Neural cell (in vitro differentiated cells): ENCODE measurements at regions not wholly inside any gene's neighbourhood (a gene's known extent, or its start where the extent isn't known, plus 50 kb on each side); places are given as distances from the start of the nearest gene placed in this dataset.

Source experiments
- H2AFZ ChIP-seq: fragments of 200-600, 300-800 bp; sonication (generic), shearing (Covaris generic); 2 replicates; pipeline ENCODE4 v1.6.0; 2014; ENCODE audit warnings: low read depth, mild to moderate bottlenecking, antibody characterized with exemption, low read length, moderate library complexity
- H3F3A ChIP-seq: fragments of 200-600 bp; shearing (Covaris generic); 2 replicates; pipeline ENCODE4 v1.6.1; 2016; ENCODE audit warnings: mild to moderate bottlenecking, moderate library complexity, mixed read lengths, antibody characterized with exemption, low read length; ENCODE audit not compliant: insufficient read depth, poor library complexity, severe bottlenecking
- H3K27ac ChIP-seq: fragments of 200-600, 300-800 bp; sonication (generic), shearing (Covaris generic); 2 replicates; pipeline ENCODE4 v1.5.1; 2014; ENCODE audit warnings: mild to moderate bottlenecking, low read length, moderate library complexity
- H3K27me3 ChIP-seq: fragments of 300-800, 200-600 bp; sonication (generic), shearing (Covaris generic); 2 replicates; pipeline ENCODE4 v1.6.0; 2014; ENCODE audit warnings: mild to moderate bottlenecking, low read depth, low read length, moderate library complexity; ENCODE audit not compliant: insufficient read depth
- H3K36me3 ChIP-seq: fragments of 300-800, 200-600 bp; sonication (generic), shearing (Covaris generic); 2 replicates; pipeline ENCODE4 v1.5.1; 2014; ENCODE audit warnings: mild to moderate bottlenecking, antibody characterized with exemption, low read length, moderate library complexity; ENCODE audit not compliant: insufficient read depth
- H3K4me2 ChIP-seq: fragments of 300-800, 200-600 bp; sonication (generic), shearing (Covaris generic); 2 replicates; pipeline ENCODE4 v1.6.0; 2014; ENCODE audit warnings: mild to moderate bottlenecking, low read length
- H3K4me3 ChIP-seq: fragments of 300-800, 200-600 bp; sonication (generic), shearing (Covaris generic); 2 replicates; pipeline ENCODE4 v1.5.1; 2014; ENCODE audit warnings: mild to moderate bottlenecking, low read length, moderate library complexity
- H3K79me2 ChIP-seq: fragments of 200-600 bp; shearing (Covaris generic); replicated peaks from 2 replicates; pipeline ENCODE4 v1.6.0; 2014; ENCODE audit warnings: mild to moderate bottlenecking, low read length, moderate library complexity; ENCODE audit not compliant: insufficient read depth
- H3K9ac ChIP-seq: fragments of 300-800, 200-600 bp; sonication (generic), shearing (Covaris generic); 2 replicates; pipeline ENCODE4 v1.6.1; 2016; ENCODE audit warnings: mild to moderate bottlenecking, low read length, mixed read lengths
- H3K9me2 ChIP-seq: fragments of 200-600 bp; shearing (Covaris generic); 2 replicates; pipeline ENCODE4 v1.6.1; 2016; ENCODE audit warnings: mild to moderate bottlenecking, low read length, mixed read lengths; ENCODE audit not compliant: insufficient read depth
- H3K9me3 ChIP-seq: fragments of 200-600, 300-800 bp; sonication (generic), shearing (Covaris generic); 2 replicates; pipeline ENCODE4 v1.6.1; 2016; ENCODE audit warnings: mild to moderate bottlenecking, mixed run types, low read length, moderate library complexity, mixed read lengths
- H4K20me1 ChIP-seq: fragments of 200-600 bp; shearing (Covaris generic); 2 replicates; pipeline ENCODE4 v1.6.1; 2016; ENCODE audit warnings: mild to moderate bottlenecking, mixed run types; ENCODE audit not compliant: insufficient read depth
- CTCF ChIP-seq: fragments of 450-650 bp; IDR thresholded peaks from 2 replicates; pipeline ENCODE4 v1.5.1; 2014; ENCODE audit warnings: antibody characterized with exemption, mild to moderate bottlenecking, moderate library complexity; ENCODE audit not compliant: poor library complexity, severe bottlenecking
- EP300 ChIP-seq: fragments of 450-650 bp; conservative IDR thresholded peaks from 2 replicates; pipeline ENCODE4 v1.6.1; 2014; ENCODE audit warnings: antibody characterized with exemption, mild to moderate bottlenecking, moderate library complexity; ENCODE audit not compliant: poor library complexity, severe bottlenecking
- EZH2 ChIP-seq: fragments of 200-600, 300-800 bp; shearing (Covaris generic), sonication (generic); IDR thresholded peaks from 2 replicates; pipeline ENCODE4 v1.6.1; 2014; ENCODE audit warnings: antibody characterized with exemption, low read length, borderline replicate concordance, mild to moderate bottlenecking; ENCODE audit not compliant: insufficient read depth, poor library complexity, severe bottlenecking
- MXI1 ChIP-seq: fragments of 450-650 bp; conservative IDR thresholded peaks from 2 replicates; pipeline ENCODE4 v1.6.1; 2014; ENCODE audit warnings: antibody characterized with exemption, mild to moderate bottlenecking; ENCODE audit not compliant: poor library complexity, severe bottlenecking
- POLR2AphosphoS5 ChIP-seq: IDR thresholded peaks from 2 replicates; pipeline ENCODE4 v1.6.1; 2012
- RAD21 ChIP-seq: fragments of 450-650 bp; conservative IDR thresholded peaks from 2 replicates; pipeline ENCODE4 v1.6.1; 2014; ENCODE audit warnings: antibody characterized with exemption, mild to moderate bottlenecking, moderate library complexity
- SMC3 ChIP-seq: fragments of 450-650 bp; conservative IDR thresholded peaks from 2 replicates; pipeline ENCODE4 v1.6.1; 2014; ENCODE audit warnings: antibody characterized with exemption, mild to moderate bottlenecking, moderate library complexity; ENCODE audit not compliant: poor library complexity
- TAF1 ChIP-seq: IDR thresholded peaks from 2 replicates; pipeline ENCODE4 v1.6.1; 2012; ENCODE audit warnings: low read depth
- TF ChIP-seq, protein P1 (sequence below): IDR thresholded peaks from 2 replicates; pipeline ENCODE4 v1.6.1; 2012; ENCODE audit warnings: borderline replicate concordance

GRCh38 chr16:16879567-16880251, 500.8 kb downstream of the NPIPA7 start:
- no peak overlapping the region for H3K4me2 ChIP-seq
- H3K27me3 ChIP-seq: no peaks in the 10 kb centered on the region
- H3K36me3 ChIP-seq: no peaks in the 10 kb centered on the region
- no peak overlapping the region for H3K27ac ChIP-seq
- no peaks in the 10 kb centered on the region for H3K79me2 ChIP-seq
- no peaks in the 10 kb centered on the region for H4K20me1 ChIP-seq
- H3K4me3 ChIP-seq: no peak overlapping the region
- no peak overlapping the region for H3K9ac ChIP-seq
- no peaks in the 10 kb centered on the region for H3K9me3 ChIP-seq
- no peak overlapping the region for H2AFZ ChIP-seq
- no peaks in the 10 kb centered on the region for H3K9me2 ChIP-seq
- TF ChIP-seq, protein P1, sequence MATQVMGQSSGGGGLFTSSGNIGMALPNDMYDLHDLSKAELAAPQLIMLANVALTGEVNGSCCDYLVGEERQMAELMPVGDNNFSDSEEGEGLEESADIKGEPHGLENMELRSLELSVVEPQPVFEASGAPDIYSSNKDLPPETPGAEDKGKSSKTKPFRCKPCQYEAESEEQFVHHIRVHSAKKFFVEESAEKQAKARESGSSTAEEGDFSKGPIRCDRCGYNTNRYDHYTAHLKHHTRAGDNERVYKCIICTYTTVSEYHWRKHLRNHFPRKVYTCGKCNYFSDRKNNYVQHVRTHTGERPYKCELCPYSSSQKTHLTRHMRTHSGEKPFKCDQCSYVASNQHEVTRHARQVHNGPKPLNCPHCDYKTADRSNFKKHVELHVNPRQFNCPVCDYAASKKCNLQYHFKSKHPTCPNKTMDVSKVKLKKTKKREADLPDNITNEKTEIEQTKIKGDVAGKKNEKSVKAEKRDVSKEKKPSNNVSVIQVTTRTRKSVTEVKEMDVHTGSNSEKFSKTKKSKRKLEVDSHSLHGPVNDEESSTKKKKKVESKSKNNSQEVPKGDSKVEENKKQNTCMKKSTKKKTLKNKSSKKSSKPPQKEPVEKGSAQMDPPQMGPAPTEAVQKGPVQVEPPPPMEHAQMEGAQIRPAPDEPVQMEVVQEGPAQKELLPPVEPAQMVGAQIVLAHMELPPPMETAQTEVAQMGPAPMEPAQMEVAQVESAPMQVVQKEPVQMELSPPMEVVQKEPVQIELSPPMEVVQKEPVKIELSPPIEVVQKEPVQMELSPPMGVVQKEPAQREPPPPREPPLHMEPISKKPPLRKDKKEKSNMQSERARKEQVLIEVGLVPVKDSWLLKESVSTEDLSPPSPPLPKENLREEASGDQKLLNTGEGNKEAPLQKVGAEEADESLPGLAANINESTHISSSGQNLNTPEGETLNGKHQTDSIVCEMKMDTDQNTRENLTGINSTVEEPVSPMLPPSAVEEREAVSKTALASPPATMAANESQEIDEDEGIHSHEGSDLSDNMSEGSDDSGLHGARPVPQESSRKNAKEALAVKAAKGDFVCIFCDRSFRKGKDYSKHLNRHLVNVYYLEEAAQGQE: no peak
- H3F3A ChIP-seq: no peaks in the 10 kb centered on the region

- H3K79me2 ChIP-seq: no peaks in the 10 kb centered on the region
- H3K9ac ChIP-seq: no peak overlapping the region
- no peaks in the 10 kb centered on the region for H3F3A ChIP-seq
- H3K4me2 ChIP-seq: no peak overlapping the region
- TF ChIP-seq RAD21: no peak
- no peak for TF ChIP-seq TAF1
- TF ChIP-seq MXI1: no peak
- TF ChIP-seq POLR2AphosphoS5: no peak
- TF ChIP-seq EP300: no peak
- no peak for TF ChIP-seq SMC3
- TF ChIP-seq EZH2: no peak
- TF ChIP-seq, protein P1: no peak
- TF ChIP-seq CTCF: no peak
- no peaks in the 10 kb centered on the region for H3K27me3 ChIP-seq
- H3K27ac ChIP-seq: no peak overlapping the region
- H3K36me3 ChIP-seq: no peaks in the 10 kb centered on the region
- H2AFZ ChIP-seq: no peak overlapping the region
- H3K9me3 ChIP-seq: no peaks in the 10 kb centered on the region
- H3K4me3 ChIP-seq: no peak overlapping the region
- H3K9me2 ChIP-seq: no peaks in the 10 kb centered on the region
- no peaks in the 10 kb centered on the region for H4K20me1 ChIP-seq
Observed at GRCh38 chr16:16881814-16882213, 502.9 kb downstream of the NPIPA7 start.
